AG09309 (cell line): ENCODE measurements at regions not wholly inside any gene's neighbourhood (a gene's known extent, or its start where the extent isn't known, plus 50 kb on each side); places are given as distances from the start of the nearest gene placed in this dataset.
"Not testable (repeated sequence)": the region's sequence is repeated elsewhere in the genome, so short reads cannot be mapped to it uniquely, and the experiment has no call there.

ENCODE experiments used
- DNase-seq: peaks from one replicate; pipeline ENCODE4 v3.0.0-alpha.2; 2010; ENCODE audit warnings: low read depth
- H3K4me3 ChIP-seq: 2 replicates; pipeline ENCODE4 v1.5.1; 2011; ENCODE audit warnings: mild to moderate bottlenecking, low read depth, low read length, moderate library complexity; ENCODE audit not compliant: control insufficient read depth
- CTCF ChIP-seq: IDR thresholded peaks from 2 replicates; pipeline ENCODE4 v1.5.1; 2011; ENCODE audit warnings: mild to moderate bottlenecking, low read depth, low read length, inconsistent platforms; ENCODE audit not compliant: insufficient read depth, control insufficient read depth; ENCODE audit errors: missing control alignments

GRCh38 chr6:18656506-18656905 is 269.4 kb downstream of the RNF144B start:
- DNase-seq, result no peak
- no peak for TF ChIP-seq CTCF

GRCh38 chr6:18659994-18660393 is 272.8 kb downstream of the RNF144B start:
- H3K4me3 ChIP-seq, DNase-seq: not testable (repeated sequence)

More at GRCh38 chr6:18656506-18656905, 269.4 kb downstream of the RNF144B start:
- H3K4me3 ChIP-seq, result no peak overlapping the region

- no peak overlapping the region for H3K4me3 ChIP-seq
- DNase-seq, result no peak
- TF ChIP-seq CTCF, result no peak
These were observed 275.9 kb downstream of the RNF144B start for GRCh38 chr6:18663011-18663410.

- no peak for DNase-seq
- no peak overlapping the region for H3K4me3 ChIP-seq
- TF ChIP-seq CTCF, result no peak
These were observed 277.3 kb downstream of the RNF144B start for GRCh38 chr6:18664401-18664800.

- H3K4me3 ChIP-seq, result no peak overlapping the region
- DNase-seq, result no peak
- no peak for TF ChIP-seq CTCF
These were observed 280.5 kb downstream of the RNF144B start for GRCh38 chr6:18667612-18668011.

- no peak overlapping the region for H3K4me3 ChIP-seq
- no peak for DNase-seq
- TF ChIP-seq CTCF, result no peak
These were observed 281.8 kb downstream of the RNF144B start for GRCh38 chr6:18668994-18669393.

GRCh38 chr6:18672852-18673251 is 285.7 kb downstream of the RNF144B start:
- no peak overlapping the region for H3K4me3 ChIP-seq
- TF ChIP-seq CTCF, result no peak
- DNase-seq, result no peak
